ENCODE measurements at regions not wholly inside any gene's neighbourhood (a gene's known extent, or its start where the extent isn't known, plus 50 kb on each side); places are given as distances from the start of the nearest gene placed in this dataset.
"Not testable (repeated sequence)": the region's sequence is repeated elsewhere in the genome, so short reads cannot be mapped to it uniquely, and the experiment has no call there.

DNA sequence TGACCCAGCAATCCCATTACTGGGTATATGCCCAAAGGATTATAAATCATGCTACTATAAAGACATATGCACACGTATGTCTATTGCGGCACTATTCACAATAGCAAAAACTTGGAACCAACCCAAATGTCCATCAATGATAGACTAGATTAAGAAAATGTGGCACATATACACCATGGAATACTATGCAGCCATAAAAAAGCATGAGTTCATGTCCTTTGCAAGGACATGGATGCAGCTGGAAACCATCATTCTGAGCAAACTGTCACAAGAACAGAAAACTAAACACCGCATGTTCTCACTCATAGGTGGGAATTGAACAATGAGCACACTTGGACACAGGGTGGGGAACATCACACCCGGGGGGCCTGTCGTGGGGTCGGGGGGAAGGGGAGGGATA is 80.1 kb upstream of the TMEM170B start:
- H3K9ac ChIP-seq (ENCODE audit: control insufficient read depth, insufficient read depth, low read length); ATAC-seq; BruUV-seq (replicated peaks); DNase-seq (ENCODE audit: low read depth, low spot score); H2AFZ ChIP-seq (ENCODE audit: control insufficient read depth, low read depth, low read length); H3K27ac ChIP-seq (ENCODE audit: control insufficient read depth, insufficient read depth); FAIRE-seq; H3K9me3 ChIP-seq (replicated peaks; ENCODE audit: control insufficient read depth, insufficient read depth, low read length); H3K36me3 ChIP-seq (ENCODE audit: control insufficient read depth in 2 of 2, insufficient read depth in 2 of 2, low read length in 1 of 2); H3K4me2 ChIP-seq (ENCODE audit: control insufficient read depth, insufficient read depth); in situ Hi-C loops (cut with MboI); H4K20me1 ChIP-seq (ENCODE audit: control insufficient read depth, insufficient read depth); H3K27me3 ChIP-seq (replicated peaks in 1 of 2; ENCODE audit: control insufficient read depth in 2 of 2, insufficient read depth in 2 of 2, low read length in 1 of 2); H3K4me3 ChIP-seq; intact Hi-C loops (cut with micrococcal nuclease; ENCODE audit: unreplicated experiment); H3K79me2 ChIP-seq (ENCODE audit: control insufficient read depth, insufficient read depth, low read length): not testable (repeated sequence)
- 97% methylated on average over 6 of the region's 6 CpGs for WGBS (ENCODE audit: insufficient coverage, insufficient replicate concordance, low lambda C conversion rate, missing lambda C conversion rate)
- SMC1A ChIA-PET (ENCODE audit: uncharacterized antibody, unreplicated experiment): interaction anchor here (1.0 to 4.7 kb wide), 12 partner anchors 10 to 227 kb away, joined by 3 to 249 read pairs (median 38); partner anchors contain the start of gene NEDD9
- POLR2A ChIA-PET: interaction anchor here (4.2 kb wide), 1 partner anchor 74 kb away, joined by 91 read pairs; no protein-coding TSS in a partner anchor
- H3K4me1 ChIP-seq (ENCODE audit: control insufficient read depth, insufficient read depth, low read length): peaks cover 37% of the 10 kb centered on the region
- RAD21 ChIA-PET (ENCODE audit: unreplicated experiment): interaction anchor here (1.0 to 14.9 kb wide), 6 partner anchors 10 to 91 kb away, joined by 3 to 384 read pairs (median 50); no protein-coding TSS in a partner anchor
- CTCF ChIA-PET: interaction anchor here (0.9 to 6.1 kb wide), 2 partner anchors 28 to 38 kb away, joined by 3 to 106 read pairs; no protein-coding TSS in a partner anchor

DNA sequence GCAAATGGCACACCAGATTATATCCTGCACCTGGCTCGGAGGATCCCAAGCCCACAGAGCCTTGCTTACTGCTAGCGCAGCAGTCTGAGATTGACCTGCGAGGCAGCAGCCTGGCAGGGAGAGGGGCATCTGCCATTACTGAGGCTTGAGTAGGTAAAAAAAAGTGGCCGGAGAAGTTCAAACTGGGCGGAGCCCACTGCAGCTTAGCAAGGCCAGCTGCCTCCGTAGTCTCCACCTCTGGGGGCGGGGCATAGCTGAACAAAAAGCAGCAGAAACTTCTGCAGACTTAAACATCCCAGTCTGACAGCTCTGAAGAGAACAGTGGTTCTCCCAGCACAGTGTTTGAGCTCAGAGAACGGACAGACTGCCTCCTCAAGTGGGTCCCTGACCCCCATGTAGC is 85.4 kb upstream of the TMEM170B start:
- H2AFZ ChIP-seq (ENCODE audit: control insufficient read depth, low read depth, low read length); H3K9ac ChIP-seq (ENCODE audit: control insufficient read depth, insufficient read depth, low read length); H3K4me3 ChIP-seq; H4K20me1 ChIP-seq (ENCODE audit: control insufficient read depth, insufficient read depth); H3K4me2 ChIP-seq (ENCODE audit: control insufficient read depth, insufficient read depth); H3K4me1 ChIP-seq (ENCODE audit: control insufficient read depth, insufficient read depth, low read length); FAIRE-seq; POLR2A ChIA-PET; DNase-seq (ENCODE audit: low read depth, low spot score); ATAC-seq; H3K27ac ChIP-seq (ENCODE audit: control insufficient read depth, insufficient read depth); in situ Hi-C loops (cut with MboI); H3K27me3 ChIP-seq (replicated peaks in 1 of 2; ENCODE audit: control insufficient read depth in 2 of 2, insufficient read depth in 2 of 2, low read length in 1 of 2); RAD21 ChIA-PET (ENCODE audit: unreplicated experiment); H3K79me2 ChIP-seq (ENCODE audit: control insufficient read depth, insufficient read depth, low read length); intact Hi-C loops (cut with micrococcal nuclease; ENCODE audit: unreplicated experiment); H3K36me3 ChIP-seq (ENCODE audit: control insufficient read depth in 2 of 2, insufficient read depth in 2 of 2, low read length in 1 of 2); BruUV-seq (replicated peaks); H3K9me3 ChIP-seq (replicated peaks; ENCODE audit: control insufficient read depth, insufficient read depth, low read length): not testable (repeated sequence)
- 86% methylated on average over 8 of the region's 8 CpGs for WGBS (ENCODE audit: insufficient coverage, insufficient replicate concordance, low lambda C conversion rate, missing lambda C conversion rate)
- ChIA-PET SMC1A (ENCODE audit: uncharacterized antibody, unreplicated experiment) (interaction anchor here (3.3 kb wide), 1 partner anchor 23 kb away, joined by 10 read pairs; no protein-coding TSS in a partner anchor), CTCF (interaction anchor here (0.6 to 1.0 kb wide), 4 partner anchors 20 to 341 kb away, joined by 3 to 4 read pairs (median 3); no protein-coding TSS in a partner anchor)

Data from GM12878 (cell line).